ENCODE measurements at regions not wholly inside any gene's neighbourhood (a gene's known extent, or its start where the extent isn't known, plus 50 kb on each side); places are given as distances from the start of the nearest gene placed in this dataset.

DNA sequence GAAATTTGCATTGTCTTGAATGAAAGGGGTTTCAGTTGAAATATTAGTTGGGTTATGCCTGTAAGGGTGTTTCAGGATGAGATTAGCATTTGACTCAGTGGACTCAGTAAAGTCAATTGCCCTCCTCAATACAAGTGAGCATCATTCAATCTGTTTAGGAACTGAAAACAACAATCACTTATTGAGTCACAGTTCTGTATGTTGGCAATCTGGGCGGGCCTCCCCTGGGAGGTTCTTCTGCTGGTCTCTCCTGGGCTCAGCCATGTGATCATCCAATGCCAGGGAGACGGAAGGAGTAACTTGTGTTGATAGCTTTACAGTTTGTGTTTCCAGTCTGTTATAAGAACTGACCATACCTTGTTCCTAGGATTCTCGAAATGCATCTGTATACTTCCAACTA, 262.9 kb upstream of the RUNX1 start:
- TF ChIP-seq CTCF (IDR thresholded peaks at IDR 0.05) (no peak), POLR2A (IDR thresholded peaks at IDR 0.05) (no peak)
